ENCODE measurements at regions not wholly inside any gene's neighbourhood (a gene's known extent, or its start where the extent isn't known, plus 50 kb on each side); places are given as distances from the start of the nearest gene placed in this dataset.

- DNase-seq, result no peak
Measured at GRCh38 chr3:106231086-106231485, 362.3 kb upstream of the CBLB start.

- no peak for DNase-seq
Measured at GRCh38 chr3:106232956-106233355, 364.1 kb upstream of the CBLB start.

- DNase-seq, result no peak
Measured at GRCh38 chr3:106239195-106239697, 370.4 kb upstream of the CBLB start.

- peak; percentile 28 for DNase-seq
Measured at GRCh38 chr3:106241593-106241992, 372.8 kb upstream of the CBLB start.

GRCh38 chr3:106242781-106243180 is 374.0 kb upstream of the CBLB start:
- DNase-seq, result no peak

- DNase-seq, result no peak
Measured at GRCh38 chr3:106245400-106245799, 376.6 kb upstream of the CBLB start.

- no peak for DNase-seq
Measured at GRCh38 chr3:106247902-106248684, 379.3 kb upstream of the CBLB start.

- DNase-seq, result peak; percentile 55
Measured at GRCh38 chr3:106249159-106249558, 380.3 kb upstream of the CBLB start.

GRCh38 chr3:106249981-106250380 is 381.2 kb upstream of the CBLB start:
- DNase-seq, result no peak

GRCh38 chr3:106251160-106251892 is 382.5 kb upstream of the CBLB start:
- DNase-seq, result peak; percentile 31

GRCh38 chr3:106255870-106256248 is 387.0 kb upstream of the CBLB start:
- no peak for DNase-seq

GRCh38 chr3:106256249-106256957 is 387.6 kb upstream of the CBLB start:
- DNase-seq, result no peak

GRCh38 chr3:106257172-106257571 is 388.4 kb upstream of the CBLB start:
- DNase-seq, result no peak

GRCh38 chr3:106261396-106261795 is 392.6 kb upstream of the CBLB start:
- DNase-seq, result no peak

GRCh38 chr3:106261915-106262683 is 393.3 kb upstream of the CBLB start:
- no peak for DNase-seq

GRCh38 chr3:106263011-106263410 is 394.2 kb upstream of the CBLB start:
- DNase-seq, result no peak

- no peak for DNase-seq
Measured at GRCh38 chr3:106263546-106263945, 394.7 kb upstream of the CBLB start.

- DNase-seq, result no peak
Measured at GRCh38 chr3:106265704-106266103, 396.9 kb upstream of the CBLB start.

- no peak for DNase-seq
Measured at GRCh38 chr3:106268696-106269095, 399.9 kb upstream of the CBLB start.

- no peak for DNase-seq
Measured at GRCh38 chr3:106272302-106272701, 403.5 kb upstream of the CBLB start.

GRCh38 chr3:106275592-106275991 is 406.8 kb upstream of the CBLB start:
- no peak for DNase-seq

- DNase-seq, result no peak
Measured at GRCh38 chr3:106276151-106276550, 407.3 kb upstream of the CBLB start.

Measured in NCI-H69 (cell line).